Epithelial cell of esophagus (primary cell): ENCODE measurements at regions not wholly inside any gene's neighbourhood (a gene's known extent, or its start where the extent isn't known, plus 50 kb on each side); places are given as distances from the start of the nearest gene placed in this dataset.

Experiments
- DNase-seq: peaks from one replicate; pipeline ENCODE4 v3.0.0; 2010; ENCODE audit warnings: low read depth
- H3K4me3 ChIP-seq: 2 replicates; pipeline ENCODE4 v1.5.1; 2011; ENCODE audit warnings: mild to moderate bottlenecking, low read length, control low read depth
- TF ChIP-seq, protein P1 (sequence below): IDR thresholded peaks from 2 replicates; pipeline ENCODE4 v1.5.1; 2011; ENCODE audit warnings: low read depth, mild to moderate bottlenecking, low read length, control low read depth, inconsistent platforms; ENCODE audit not compliant: insufficient read depth; ENCODE audit errors: missing control alignments

DNA sequence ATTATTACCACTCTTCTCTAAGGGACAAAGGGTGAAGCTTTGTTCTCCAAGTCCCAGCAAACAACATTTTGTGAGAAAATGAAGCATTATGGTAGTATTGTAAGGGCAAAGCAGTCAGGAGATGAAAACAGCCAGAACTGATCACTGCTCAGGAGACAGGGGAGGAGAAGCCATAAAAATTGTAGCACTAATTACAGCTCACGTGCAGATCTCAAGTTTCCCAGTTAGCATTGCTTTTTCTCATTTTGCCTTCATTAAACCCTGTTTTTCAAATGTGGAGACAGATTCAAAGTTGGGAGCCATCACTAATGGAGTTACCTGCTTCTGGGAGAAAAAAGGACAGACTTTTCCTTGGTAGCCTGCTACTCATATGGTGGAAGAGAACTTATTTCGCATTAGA is 210.9 kb upstream of the PDE10A start:
- H3K4me3 ChIP-seq = no peak overlapping the region
- TF ChIP-seq, protein P1, sequence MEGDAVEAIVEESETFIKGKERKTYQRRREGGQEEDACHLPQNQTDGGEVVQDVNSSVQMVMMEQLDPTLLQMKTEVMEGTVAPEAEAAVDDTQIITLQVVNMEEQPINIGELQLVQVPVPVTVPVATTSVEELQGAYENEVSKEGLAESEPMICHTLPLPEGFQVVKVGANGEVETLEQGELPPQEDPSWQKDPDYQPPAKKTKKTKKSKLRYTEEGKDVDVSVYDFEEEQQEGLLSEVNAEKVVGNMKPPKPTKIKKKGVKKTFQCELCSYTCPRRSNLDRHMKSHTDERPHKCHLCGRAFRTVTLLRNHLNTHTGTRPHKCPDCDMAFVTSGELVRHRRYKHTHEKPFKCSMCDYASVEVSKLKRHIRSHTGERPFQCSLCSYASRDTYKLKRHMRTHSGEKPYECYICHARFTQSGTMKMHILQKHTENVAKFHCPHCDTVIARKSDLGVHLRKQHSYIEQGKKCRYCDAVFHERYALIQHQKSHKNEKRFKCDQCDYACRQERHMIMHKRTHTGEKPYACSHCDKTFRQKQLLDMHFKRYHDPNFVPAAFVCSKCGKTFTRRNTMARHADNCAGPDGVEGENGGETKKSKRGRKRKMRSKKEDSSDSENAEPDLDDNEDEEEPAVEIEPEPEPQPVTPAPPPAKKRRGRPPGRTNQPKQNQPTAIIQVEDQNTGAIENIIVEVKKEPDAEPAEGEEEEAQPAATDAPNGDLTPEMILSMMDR = no peak
- no peak for DNase-seq

DNA sequence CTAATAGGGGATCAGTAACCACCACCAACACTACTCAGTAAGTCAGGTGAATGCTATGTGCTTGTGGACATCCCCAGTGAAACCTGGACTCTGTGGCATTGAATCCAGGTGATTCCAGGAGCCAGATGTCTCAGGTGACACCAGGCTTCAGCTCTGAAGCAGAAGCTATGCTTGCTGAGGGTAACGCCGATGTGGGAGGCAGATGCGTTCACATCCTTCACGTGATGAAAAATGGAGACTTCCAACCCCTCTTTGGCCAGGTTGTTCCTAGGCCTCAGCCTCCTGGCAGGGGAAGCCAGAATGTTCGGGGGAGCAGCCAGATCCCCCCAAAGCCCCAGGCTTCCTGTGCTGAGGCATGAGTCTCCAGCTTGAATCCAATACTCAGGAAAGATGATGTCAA is 209.8 kb upstream of the PDE10A start:
- no peak for DNase-seq
- TF ChIP-seq, protein P1 = no peak
- no peak overlapping the region for H3K4me3 ChIP-seq

DNA sequence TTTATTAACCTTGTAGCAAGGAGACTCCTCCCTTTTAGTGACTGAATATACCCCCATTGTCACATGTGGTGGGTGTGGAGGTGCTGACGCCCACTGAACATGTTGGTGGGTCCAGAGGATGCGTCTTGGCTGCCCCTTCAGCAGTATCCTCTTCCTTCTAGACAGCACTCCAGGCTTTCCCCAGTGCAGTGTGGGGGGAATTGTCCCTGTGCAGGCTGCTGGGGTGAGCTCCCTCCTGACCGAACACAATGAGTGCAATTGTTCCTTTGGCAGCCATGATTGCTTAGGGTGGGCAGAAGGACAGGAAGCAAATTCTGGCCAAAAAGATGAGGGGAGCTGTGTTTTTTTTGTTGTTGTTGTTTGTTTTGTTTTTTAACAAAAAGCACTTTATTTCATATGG is 209.3 kb upstream of the PDE10A start:
- H3K4me3 ChIP-seq = no peak overlapping the region
- TF ChIP-seq, protein P1 = no peak
- no peak for DNase-seq

DNA sequence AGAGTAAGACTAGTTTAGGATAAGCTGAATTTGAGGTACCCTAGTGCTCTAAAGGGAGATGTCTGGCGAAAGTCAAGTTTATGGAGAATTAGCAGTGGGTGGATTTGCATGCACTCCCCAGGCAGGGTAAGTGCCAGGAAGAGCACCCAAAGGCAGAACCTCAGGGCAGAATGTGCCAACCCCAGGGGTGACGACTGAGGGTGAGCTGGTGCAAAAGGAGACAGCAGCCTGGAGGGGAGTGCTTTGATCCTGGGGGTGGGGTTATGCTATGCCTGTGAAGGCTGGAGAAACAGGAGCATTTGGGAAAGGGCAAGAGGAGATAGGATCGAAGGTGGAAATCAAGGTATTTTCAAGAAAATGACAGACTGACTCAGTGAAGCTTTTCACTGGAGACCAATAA is 208.5 kb upstream of the PDE10A start:
- no peak for DNase-seq
- no peak overlapping the region for H3K4me3 ChIP-seq
- TF ChIP-seq, protein P1 = no peak

DNA sequence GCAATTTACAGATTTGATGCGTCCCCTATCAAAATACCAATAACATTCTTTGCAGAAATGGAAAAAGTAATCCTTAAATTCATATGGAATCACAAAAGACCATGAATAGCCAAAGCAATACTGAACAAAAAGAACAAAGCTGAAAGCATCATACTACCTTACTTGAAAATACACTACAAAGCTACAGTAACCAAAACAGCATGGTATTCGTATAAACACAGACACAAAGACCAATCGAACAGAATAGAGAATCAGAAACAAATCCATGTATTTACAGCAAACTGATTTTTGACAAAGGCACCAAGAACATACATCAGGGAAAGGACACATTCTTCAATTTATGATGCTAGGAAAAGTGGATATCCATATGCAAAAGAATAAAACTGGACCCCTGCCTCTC is 206.5 kb upstream of the PDE10A start:
- TF ChIP-seq, protein P1 = no peak
- no peak overlapping the region for H3K4me3 ChIP-seq
- no peak for DNase-seq

DNA sequence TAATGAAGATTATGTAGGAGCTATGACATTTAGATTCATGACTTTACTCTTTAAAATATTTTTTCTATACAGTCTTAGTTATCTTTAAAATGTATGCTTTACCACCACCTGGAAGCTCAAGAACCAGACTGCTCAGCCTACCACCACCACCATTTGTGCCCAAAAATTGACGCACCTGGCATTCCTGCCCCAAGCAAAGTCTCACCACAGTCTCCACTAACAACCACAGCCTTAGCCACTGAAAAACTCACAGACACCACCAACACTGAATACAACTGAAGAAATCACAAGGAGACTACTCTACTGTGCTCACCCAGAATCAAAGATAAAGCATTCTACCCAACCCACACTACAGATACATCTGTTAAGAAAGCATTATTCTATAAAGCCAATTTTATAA is 201.9 kb upstream of the PDE10A start:
- DNase-seq = no peak
- H3K4me3 ChIP-seq = no peak overlapping the region
- TF ChIP-seq, protein P1 = no peak

DNA sequence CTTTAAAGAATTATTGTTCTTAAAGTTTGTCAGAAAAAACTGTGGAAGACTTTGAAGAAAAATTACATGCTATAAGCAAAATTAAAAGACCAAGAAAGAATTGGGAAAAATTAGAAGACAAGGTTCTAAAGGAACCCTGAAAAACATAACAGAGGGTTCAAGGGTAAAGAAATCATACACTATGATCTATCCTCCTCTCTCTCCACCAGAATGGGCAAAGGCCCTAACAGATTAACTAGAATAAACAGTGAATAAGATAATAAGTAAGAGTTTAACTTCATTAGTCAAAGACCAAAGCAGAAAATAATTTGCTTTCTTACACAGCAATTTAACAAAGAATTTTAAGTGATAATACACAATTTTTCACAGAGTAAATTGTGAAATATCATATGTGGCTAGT is 201.2 kb upstream of the PDE10A start:
- no peak for DNase-seq
- TF ChIP-seq, protein P1 = no peak

More for the DNA sequence above, 201.2 kb upstream of the PDE10A start:
- H3K4me3 ChIP-seq = no peak overlapping the region
